HEK293 (cell line): ENCODE measurements at regions not wholly inside any gene's neighbourhood (a gene's known extent, or its start where the extent isn't known, plus 50 kb on each side); places are given as distances from the start of the nearest gene placed in this dataset.

Experiments used
- ZNF133 ChIP-seq: fragments of 450-650 bp; formaldehyde crosslinking; IDR thresholded peaks from 2 replicates; pipeline ENCODE4 v1.5.1; 2016; ENCODE audit warnings: missing biosample characterization, missing genetic modification characterization
- TF ChIP-seq, protein P1 (sequence below): fragments of 450-650 bp; formaldehyde crosslinking; IDR thresholded peaks from 2 replicates; pipeline ENCODE4 v1.5.1; 2016; ENCODE audit warnings: missing biosample characterization, missing genetic modification characterization

DNA sequence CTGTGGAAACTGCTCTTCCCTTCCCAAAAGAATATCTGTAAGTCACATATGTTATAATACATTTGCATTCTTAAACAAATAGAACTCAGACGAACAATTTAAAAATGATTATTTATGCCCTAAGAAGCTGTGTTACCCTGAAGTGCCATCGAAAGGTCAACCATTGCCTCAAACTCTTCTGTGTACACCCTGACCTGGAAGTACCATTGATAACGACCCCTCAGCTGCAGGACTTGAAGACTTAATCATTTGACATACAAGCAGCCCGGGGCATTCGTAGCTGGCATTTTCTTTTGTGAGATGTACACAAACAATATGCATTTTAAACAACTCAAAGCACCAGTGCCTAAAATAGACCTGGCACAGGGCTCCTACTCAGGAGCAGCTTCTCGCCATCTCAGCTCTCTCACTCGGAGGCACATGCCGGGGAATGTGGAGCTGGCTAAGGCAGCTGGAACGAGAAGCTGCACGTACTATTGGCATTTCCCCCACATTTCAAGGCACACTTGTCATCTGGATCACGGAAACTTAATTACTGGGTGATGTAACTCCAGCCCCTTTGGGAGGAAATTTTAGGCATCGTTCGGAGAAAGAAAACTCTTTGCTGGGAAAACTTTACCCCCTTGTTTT lies 170.0 kb upstream of the GALNT5 start:
- TF ChIP-seq, protein P1, sequence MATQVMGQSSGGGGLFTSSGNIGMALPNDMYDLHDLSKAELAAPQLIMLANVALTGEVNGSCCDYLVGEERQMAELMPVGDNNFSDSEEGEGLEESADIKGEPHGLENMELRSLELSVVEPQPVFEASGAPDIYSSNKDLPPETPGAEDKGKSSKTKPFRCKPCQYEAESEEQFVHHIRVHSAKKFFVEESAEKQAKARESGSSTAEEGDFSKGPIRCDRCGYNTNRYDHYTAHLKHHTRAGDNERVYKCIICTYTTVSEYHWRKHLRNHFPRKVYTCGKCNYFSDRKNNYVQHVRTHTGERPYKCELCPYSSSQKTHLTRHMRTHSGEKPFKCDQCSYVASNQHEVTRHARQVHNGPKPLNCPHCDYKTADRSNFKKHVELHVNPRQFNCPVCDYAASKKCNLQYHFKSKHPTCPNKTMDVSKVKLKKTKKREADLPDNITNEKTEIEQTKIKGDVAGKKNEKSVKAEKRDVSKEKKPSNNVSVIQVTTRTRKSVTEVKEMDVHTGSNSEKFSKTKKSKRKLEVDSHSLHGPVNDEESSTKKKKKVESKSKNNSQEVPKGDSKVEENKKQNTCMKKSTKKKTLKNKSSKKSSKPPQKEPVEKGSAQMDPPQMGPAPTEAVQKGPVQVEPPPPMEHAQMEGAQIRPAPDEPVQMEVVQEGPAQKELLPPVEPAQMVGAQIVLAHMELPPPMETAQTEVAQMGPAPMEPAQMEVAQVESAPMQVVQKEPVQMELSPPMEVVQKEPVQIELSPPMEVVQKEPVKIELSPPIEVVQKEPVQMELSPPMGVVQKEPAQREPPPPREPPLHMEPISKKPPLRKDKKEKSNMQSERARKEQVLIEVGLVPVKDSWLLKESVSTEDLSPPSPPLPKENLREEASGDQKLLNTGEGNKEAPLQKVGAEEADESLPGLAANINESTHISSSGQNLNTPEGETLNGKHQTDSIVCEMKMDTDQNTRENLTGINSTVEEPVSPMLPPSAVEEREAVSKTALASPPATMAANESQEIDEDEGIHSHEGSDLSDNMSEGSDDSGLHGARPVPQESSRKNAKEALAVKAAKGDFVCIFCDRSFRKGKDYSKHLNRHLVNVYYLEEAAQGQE: no peak
- no peak for TF ChIP-seq ZNF133 (tag by site-specific recombination)
